Adrenal gland (tissue), 5 donors: ENCODE measurements at regions not wholly inside any gene's neighbourhood (a gene's known extent, or its start where the extent isn't known, plus 50 kb on each side); places are given as distances from the start of the nearest gene placed in this dataset.

Experiments
- CTCF ChIP-seq, 6 experiments: fragments of 450-650 bp in 4 of 6; fragments of 200-600 bp in 2 of 6; sonication (generic) in 1 of 6; IDR thresholded peaks; 1 replicate in 5 of 6; 2 replicates in 1 of 6; pipeline versions ENCODE4 v1.5.1 to v1.8.0; 2016 to 2021; ENCODE audit warnings: antibody characterized with exemption in 6 of 6, mild to moderate bottlenecking in 2 of 6, moderate library complexity in 1 of 6
- POLR2A ChIP-seq, 2 donors: fragments of 450-650 bp; IDR thresholded peaks; one replicate each; pipeline ENCODE4 v1.6.1; 2017; ENCODE audit warnings: antibody characterized with exemption in 2 of 2, mild to moderate bottlenecking in 2 of 2, moderate library complexity in 1 of 2
- donor health status: DM: no; HTN: no; CAD: no.

- TF ChIP-seq CTCF (IDR thresholded peaks at IDR 0.05) (no peak), POLR2A (IDR thresholded peaks at IDR 0.05) (no peak)
Measured at GRCh38 chr10:8403711-8404371, 349.4 kb downstream of the GATA3 start.
